ENCODE measurements at regions not wholly inside any gene's neighbourhood (a gene's known extent, or its start where the extent isn't known, plus 50 kb on each side); places are given as distances from the start of the nearest gene placed in this dataset.

DNA sequence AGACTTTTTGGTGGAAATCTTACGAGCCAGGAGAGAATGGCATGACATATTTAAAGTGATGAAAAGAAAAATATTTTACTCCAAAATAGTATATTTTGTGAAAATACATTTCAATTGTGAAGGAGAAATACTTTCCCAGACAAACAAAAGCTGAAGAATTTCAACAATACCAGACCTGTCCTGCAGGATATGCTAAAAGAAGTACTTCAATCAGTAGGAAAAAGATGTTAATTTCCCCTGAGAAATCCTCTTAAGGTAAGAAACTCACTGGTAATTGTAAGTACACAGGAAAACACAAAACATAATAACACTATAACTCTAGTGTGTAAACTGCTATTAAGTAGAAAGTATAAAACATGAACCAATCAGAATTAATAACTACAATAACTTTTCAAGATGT is 341.8 kb upstream of the GJE1 start:
- TF ChIP-seq POLR2AphosphoS5 (IDR thresholded peaks at IDR 0.05) (no peak), EP300 (conservative IDR thresholded peaks at IDR 0.05; ENCODE audit: poor library complexity, severe bottlenecking) (no peak), EZH2 (IDR thresholded peaks at IDR 0.05; ENCODE audit: borderline replicate concordance, insufficient read depth, low read length, poor library complexity, severe bottlenecking) (no peak), MXI1 (conservative IDR thresholded peaks at IDR 0.05; ENCODE audit: poor library complexity, severe bottlenecking) (no peak), RAD21 (conservative IDR thresholded peaks at IDR 0.05) (no peak)
- TF ChIP-seq, protein P1, sequence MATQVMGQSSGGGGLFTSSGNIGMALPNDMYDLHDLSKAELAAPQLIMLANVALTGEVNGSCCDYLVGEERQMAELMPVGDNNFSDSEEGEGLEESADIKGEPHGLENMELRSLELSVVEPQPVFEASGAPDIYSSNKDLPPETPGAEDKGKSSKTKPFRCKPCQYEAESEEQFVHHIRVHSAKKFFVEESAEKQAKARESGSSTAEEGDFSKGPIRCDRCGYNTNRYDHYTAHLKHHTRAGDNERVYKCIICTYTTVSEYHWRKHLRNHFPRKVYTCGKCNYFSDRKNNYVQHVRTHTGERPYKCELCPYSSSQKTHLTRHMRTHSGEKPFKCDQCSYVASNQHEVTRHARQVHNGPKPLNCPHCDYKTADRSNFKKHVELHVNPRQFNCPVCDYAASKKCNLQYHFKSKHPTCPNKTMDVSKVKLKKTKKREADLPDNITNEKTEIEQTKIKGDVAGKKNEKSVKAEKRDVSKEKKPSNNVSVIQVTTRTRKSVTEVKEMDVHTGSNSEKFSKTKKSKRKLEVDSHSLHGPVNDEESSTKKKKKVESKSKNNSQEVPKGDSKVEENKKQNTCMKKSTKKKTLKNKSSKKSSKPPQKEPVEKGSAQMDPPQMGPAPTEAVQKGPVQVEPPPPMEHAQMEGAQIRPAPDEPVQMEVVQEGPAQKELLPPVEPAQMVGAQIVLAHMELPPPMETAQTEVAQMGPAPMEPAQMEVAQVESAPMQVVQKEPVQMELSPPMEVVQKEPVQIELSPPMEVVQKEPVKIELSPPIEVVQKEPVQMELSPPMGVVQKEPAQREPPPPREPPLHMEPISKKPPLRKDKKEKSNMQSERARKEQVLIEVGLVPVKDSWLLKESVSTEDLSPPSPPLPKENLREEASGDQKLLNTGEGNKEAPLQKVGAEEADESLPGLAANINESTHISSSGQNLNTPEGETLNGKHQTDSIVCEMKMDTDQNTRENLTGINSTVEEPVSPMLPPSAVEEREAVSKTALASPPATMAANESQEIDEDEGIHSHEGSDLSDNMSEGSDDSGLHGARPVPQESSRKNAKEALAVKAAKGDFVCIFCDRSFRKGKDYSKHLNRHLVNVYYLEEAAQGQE (IDR thresholded peaks at IDR 0.05; ENCODE audit: borderline replicate concordance), result no peak
- TF ChIP-seq, protein P2, sequence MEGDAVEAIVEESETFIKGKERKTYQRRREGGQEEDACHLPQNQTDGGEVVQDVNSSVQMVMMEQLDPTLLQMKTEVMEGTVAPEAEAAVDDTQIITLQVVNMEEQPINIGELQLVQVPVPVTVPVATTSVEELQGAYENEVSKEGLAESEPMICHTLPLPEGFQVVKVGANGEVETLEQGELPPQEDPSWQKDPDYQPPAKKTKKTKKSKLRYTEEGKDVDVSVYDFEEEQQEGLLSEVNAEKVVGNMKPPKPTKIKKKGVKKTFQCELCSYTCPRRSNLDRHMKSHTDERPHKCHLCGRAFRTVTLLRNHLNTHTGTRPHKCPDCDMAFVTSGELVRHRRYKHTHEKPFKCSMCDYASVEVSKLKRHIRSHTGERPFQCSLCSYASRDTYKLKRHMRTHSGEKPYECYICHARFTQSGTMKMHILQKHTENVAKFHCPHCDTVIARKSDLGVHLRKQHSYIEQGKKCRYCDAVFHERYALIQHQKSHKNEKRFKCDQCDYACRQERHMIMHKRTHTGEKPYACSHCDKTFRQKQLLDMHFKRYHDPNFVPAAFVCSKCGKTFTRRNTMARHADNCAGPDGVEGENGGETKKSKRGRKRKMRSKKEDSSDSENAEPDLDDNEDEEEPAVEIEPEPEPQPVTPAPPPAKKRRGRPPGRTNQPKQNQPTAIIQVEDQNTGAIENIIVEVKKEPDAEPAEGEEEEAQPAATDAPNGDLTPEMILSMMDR (IDR thresholded peaks at IDR 0.05; ENCODE audit: poor library complexity, severe bottlenecking), result no peak

All from neural cell (in vitro differentiated cells).